ENCODE measurements at regions not wholly inside any gene's neighbourhood (a gene's known extent, or its start where the extent isn't known, plus 50 kb on each side); places are given as distances from the start of the nearest gene placed in this dataset.

GRCh38 chr6:43964659-43965570 lies 162.3 kb downstream of the MRPL14 start:
- DNase-seq, result no peak

GRCh38 chr6:43963877-43964658 lies 163.2 kb downstream of the MRPL14 start:
- no peak for DNase-seq

- DNase-seq, result no peak
Measured at GRCh38 chr6:43963203-43963602, 164.0 kb downstream of the MRPL14 start.

- DNase-seq, result no peak
Measured at GRCh38 chr6:43962458-43962857, 164.8 kb downstream of the MRPL14 start.

- no peak for DNase-seq
Measured at GRCh38 chr6:43957273-43957672, 170.0 kb downstream of the MRPL14 start.

- DNase-seq, result no peak
Measured at GRCh38 chr6:43956478-43956877, 170.8 kb downstream of the MRPL14 start.

GRCh38 chr6:43954311-43955131 lies 172.7 kb downstream of the MRPL14 start:
- no peak for DNase-seq

GRCh38 chr6:43953794-43954310 lies 173.4 kb downstream of the MRPL14 start:
- DNase-seq, result no peak

GRCh38 chr6:43953256-43953655 lies 174.0 kb downstream of the MRPL14 start:
- no peak for DNase-seq

- DNase-seq, result no peak
Measured at GRCh38 chr6:43952746-43953145, 174.5 kb downstream of the MRPL14 start.

- DNase-seq, result no peak
Measured at GRCh38 chr6:43951756-43952675, 175.2 kb downstream of the MRPL14 start.

- peak; percentile 51 for DNase-seq
Measured at GRCh38 chr6:43951063-43951755, 176.0 kb downstream of the MRPL14 start.

- DNase-seq, result no peak
Measured at GRCh38 chr6:43950731-43951062, 176.6 kb downstream of the MRPL14 start.

- DNase-seq, result no peak
Measured at GRCh38 chr6:43950051-43950605, 177.1 kb downstream of the MRPL14 start.

- no peak for DNase-seq
Measured at GRCh38 chr6:43949551-43949991, 177.7 kb downstream of the MRPL14 start.

- DNase-seq, result no peak
Measured at GRCh38 chr6:43948527-43949485, 178.4 kb downstream of the MRPL14 start.

GRCh38 chr6:43947860-43948259 lies 177.8 kb downstream of the VEGFA start:
- DNase-seq, result no peak

GRCh38 chr6:43946641-43947363 lies 176.8 kb downstream of the VEGFA start:
- DNase-seq, result no peak

- DNase-seq, result no peak
Measured at GRCh38 chr6:43945768-43946080, 175.7 kb downstream of the VEGFA start.
